ENCODE measurements at regions not wholly inside any gene's neighbourhood (a gene's known extent, or its start where the extent isn't known, plus 50 kb on each side); places are given as distances from the start of the nearest gene placed in this dataset.

GRCh38 chr1:81382561-81382960 is 418.2 kb upstream of the ADGRL2 start:
- Histone ChIP-seq H3K4me1 (ENCODE audit: insufficient read depth, low read length, severe bottlenecking) (no peaks in the 10 kb centered on the region), H3K27me3 (ENCODE audit: insufficient read depth, low read length) (no peaks in the 10 kb centered on the region), H3K79me2 (ENCODE audit: insufficient read depth, low read length) (no peaks in the 10 kb centered on the region), H3K9ac (ENCODE audit: low read length) (no peak overlapping the region), H3K36me3 (ENCODE audit: insufficient read depth, low read length) (no peaks in the 10 kb centered on the region), H3K4me2 (ENCODE audit: low read length) (no peak overlapping the region), H2AFZ (ENCODE audit: low read length) (no peak overlapping the region), H3K27ac (ENCODE audit: low read depth, low read length, poor library complexity, severe bottlenecking) (no peak overlapping the region), H3K9me2 (ENCODE audit: low read depth, low read length) (no peaks in the 10 kb centered on the region), H4K20me1 (ENCODE audit: insufficient read depth, low read length) (no peaks in the 10 kb centered on the region), H3K9me3 (ENCODE audit: low read length) (no peaks in the 10 kb centered on the region), H3K4me3 (ENCODE audit: low read depth, low read length, poor library complexity, severe bottlenecking) (no peak overlapping the region), H3F3A (ENCODE audit: insufficient read depth, low read length) (no peaks in the 10 kb centered on the region)
- TF ChIP-seq CTCF (IDR thresholded peaks at IDR 0.05; ENCODE audit: low read length) (no peak), EZH2 (IDR thresholded peaks at IDR 0.05; ENCODE audit: borderline replicate concordance, low read length) (no peak)

- H3K27ac ChIP-seq (ENCODE audit: low read depth, low read length, poor library complexity, severe bottlenecking), result no peak overlapping the region
- H3K4me1 ChIP-seq (ENCODE audit: insufficient read depth, low read length, severe bottlenecking), result no peaks in the 10 kb centered on the region
- H3F3A ChIP-seq (ENCODE audit: insufficient read depth, low read length), result no peaks in the 10 kb centered on the region
- H3K9ac ChIP-seq (ENCODE audit: low read length), result no peak overlapping the region
- H3K79me2 ChIP-seq (ENCODE audit: insufficient read depth, low read length), result no peaks in the 10 kb centered on the region
- H3K36me3 ChIP-seq (ENCODE audit: insufficient read depth, low read length), result no peaks in the 10 kb centered on the region
- H3K9me2 ChIP-seq (ENCODE audit: low read depth, low read length), result no peaks in the 10 kb centered on the region
- no peaks in the 10 kb centered on the region for H3K27me3 ChIP-seq (ENCODE audit: insufficient read depth, low read length)
- H3K4me2 ChIP-seq (ENCODE audit: low read length), result no peak overlapping the region
- no peak overlapping the region for H3K4me3 ChIP-seq (ENCODE audit: low read depth, low read length, poor library complexity, severe bottlenecking)
- H2AFZ ChIP-seq (ENCODE audit: low read length), result no peak overlapping the region
- TF ChIP-seq CTCF (IDR thresholded peaks at IDR 0.05; ENCODE audit: low read length) (no peak), EZH2 (IDR thresholded peaks at IDR 0.05; ENCODE audit: borderline replicate concordance, low read length) (no peak)
- no peaks in the 10 kb centered on the region for H4K20me1 ChIP-seq (ENCODE audit: insufficient read depth, low read length)
- H3K9me3 ChIP-seq (ENCODE audit: low read length), result no peaks in the 10 kb centered on the region
These were observed 418.9 kb upstream of the ADGRL2 start for GRCh38 chr1:81381881-81382280.

GRCh38 chr1:81380436-81380835 is 420.3 kb upstream of the ADGRL2 start:
- Histone ChIP-seq H3K79me2 (ENCODE audit: insufficient read depth, low read length) (no peaks in the 10 kb centered on the region), H3K9me3 (ENCODE audit: low read length) (no peaks in the 10 kb centered on the region), H2AFZ (ENCODE audit: low read length) (no peak overlapping the region), H3K27me3 (ENCODE audit: insufficient read depth, low read length) (no peaks in the 10 kb centered on the region), H3K9me2 (ENCODE audit: low read depth, low read length) (no peaks in the 10 kb centered on the region), H4K20me1 (ENCODE audit: insufficient read depth, low read length) (no peaks in the 10 kb centered on the region), H3K4me1 (ENCODE audit: insufficient read depth, low read length, severe bottlenecking) (no peaks in the 10 kb centered on the region), H3K9ac (ENCODE audit: low read length) (no peak overlapping the region), H3K4me3 (ENCODE audit: low read depth, low read length, poor library complexity, severe bottlenecking) (no peak overlapping the region), H3F3A (ENCODE audit: insufficient read depth, low read length) (no peaks in the 10 kb centered on the region), H3K27ac (ENCODE audit: low read depth, low read length, poor library complexity, severe bottlenecking) (no peak overlapping the region), H3K36me3 (ENCODE audit: insufficient read depth, low read length) (no peaks in the 10 kb centered on the region), H3K4me2 (ENCODE audit: low read length) (no peak overlapping the region)
- TF ChIP-seq EZH2 (IDR thresholded peaks at IDR 0.05; ENCODE audit: borderline replicate concordance, low read length), result no peak
- no peak for TF ChIP-seq CTCF (IDR thresholded peaks at IDR 0.05; ENCODE audit: low read length)
